ENCODE measurements at regions not wholly inside any gene's neighbourhood (a gene's known extent, or its start where the extent isn't known, plus 50 kb on each side); places are given as distances from the start of the nearest gene placed in this dataset.
"Not testable (repeated sequence)": the region's sequence is repeated elsewhere in the genome, so short reads cannot be mapped to it uniquely, and the experiment has no call there.

- no peak for TF ChIP-seq CTCF (IDR thresholded peaks at IDR 0.05)
- Histone ChIP-seq H3K4me3 (no peak overlapping the region), H3K27ac (no peak overlapping the region)
- DNase-seq (ENCODE audit: low spot score) = no peak
These were observed 531.9 kb upstream of the CHD1 start for GRCh38 chr5:99460701-99461100.

GRCh38 chr5:99453196-99453595 lies 524.4 kb upstream of the CHD1 start:
- no peak for DNase-seq (ENCODE audit: low spot score)
- TF ChIP-seq CTCF (IDR thresholded peaks at IDR 0.05) = no peak
- no peak overlapping the region for H3K4me3 ChIP-seq
- no peak overlapping the region for H3K27ac ChIP-seq

GRCh38 chr5:99449786-99450185 lies 521.0 kb upstream of the CHD1 start:
- Histone ChIP-seq H3K27ac (no peak overlapping the region), H3K4me3 (no peak overlapping the region)
- no peak for DNase-seq (ENCODE audit: low spot score)
- no peak for TF ChIP-seq CTCF (IDR thresholded peaks at IDR 0.05)

- no peak for TF ChIP-seq CTCF (IDR thresholded peaks at IDR 0.05)
- H3K27ac ChIP-seq = no peak overlapping the region
- DNase-seq (ENCODE audit: low spot score) = no peak
These were observed 517.0 kb upstream of the CHD1 start for GRCh38 chr5:99445805-99446204.

GRCh38 chr5:99441235-99441634 lies 512.4 kb upstream of the CHD1 start:
- Histone ChIP-seq H3K4me3 (no peak overlapping the region), H3K27ac (no peak overlapping the region)
- DNase-seq (ENCODE audit: low spot score) = no peak
- no peak for TF ChIP-seq CTCF (IDR thresholded peaks at IDR 0.05)

More at GRCh38 chr5:99445805-99446204, 517.0 kb upstream of the CHD1 start:
- no peak overlapping the region for H3K4me3 ChIP-seq

- DNase-seq (ENCODE audit: low spot score) = no peak
- TF ChIP-seq CTCF (IDR thresholded peaks at IDR 0.05) = no peak
- Histone ChIP-seq H3K27ac (no peak overlapping the region), H3K4me3 (no peak overlapping the region)
These were observed 509.8 kb upstream of the CHD1 start for GRCh38 chr5:99438619-99439018.

GRCh38 chr5:99437986-99438385 lies 509.2 kb upstream of the CHD1 start:
- Histone ChIP-seq H3K27ac (no peak overlapping the region), H3K4me3 (no peak overlapping the region)
- no peak for TF ChIP-seq CTCF (IDR thresholded peaks at IDR 0.05)
- DNase-seq (ENCODE audit: low spot score) = no peak

GRCh38 chr5:99423396-99423795 lies 494.6 kb upstream of the CHD1 start:
- not testable (repeated sequence) for DNase-seq (ENCODE audit: low spot score); H3K4me3 ChIP-seq; H3K27ac ChIP-seq

GRCh38 chr5:99418640-99419039 lies 489.8 kb upstream of the CHD1 start:
- not testable (repeated sequence) for DNase-seq (ENCODE audit: low spot score); H3K27ac ChIP-seq; H3K4me3 ChIP-seq

- not testable (repeated sequence) for DNase-seq (ENCODE audit: low spot score); H3K27ac ChIP-seq; H3K4me3 ChIP-seq
These were observed 481.6 kb upstream of the CHD1 start for GRCh38 chr5:99410386-99410785.

GRCh38 chr5:99404764-99405302 lies 476.0 kb upstream of the CHD1 start:
- not testable (repeated sequence) for H3K27ac ChIP-seq; H3K4me3 ChIP-seq; DNase-seq (ENCODE audit: low spot score)
